ENCODE measurements at regions not wholly inside any gene's neighbourhood (a gene's known extent, or its start where the extent isn't known, plus 50 kb on each side); places are given as distances from the start of the nearest gene placed in this dataset.

GRCh38 chr5:96053063-96053735 lies 91.5 kb upstream of the ELL2 start:
- Histone ChIP-seq H3K27ac (ENCODE audit: low read depth in 2 of 2, low read length in 2 of 2) (no peak overlapping the region), H3K9ac (ENCODE audit: low read length in 3 of 3) (no peak overlapping the region), H3K4me3 (ENCODE audit: low read length in 3 of 3) (no peak overlapping the region), H3K4me1 (ENCODE audit: control insufficient read depth in 2 of 3, insufficient read depth in 2 of 3, low read depth in 1 of 3, low read length in 3 of 3) (no peaks in the 10 kb centered on the region), H3K27me3 (ENCODE audit: control insufficient read depth, insufficient read depth, low read length) (no peaks in the 10 kb centered on the region), H3K36me3 (ENCODE audit: control insufficient read depth in 2 of 3, insufficient read depth in 3 of 3, low read length in 3 of 3) (no peaks in the 10 kb centered on the region), H3K9me3 (ENCODE audit: control insufficient read depth in 2 of 3, insufficient read depth in 1 of 3, low read length in 3 of 3) (peaks cover 0 to 4% (median 0%) of the 10 kb centered on the region in 3 donors)
- TF ChIP-seq, protein P1, sequence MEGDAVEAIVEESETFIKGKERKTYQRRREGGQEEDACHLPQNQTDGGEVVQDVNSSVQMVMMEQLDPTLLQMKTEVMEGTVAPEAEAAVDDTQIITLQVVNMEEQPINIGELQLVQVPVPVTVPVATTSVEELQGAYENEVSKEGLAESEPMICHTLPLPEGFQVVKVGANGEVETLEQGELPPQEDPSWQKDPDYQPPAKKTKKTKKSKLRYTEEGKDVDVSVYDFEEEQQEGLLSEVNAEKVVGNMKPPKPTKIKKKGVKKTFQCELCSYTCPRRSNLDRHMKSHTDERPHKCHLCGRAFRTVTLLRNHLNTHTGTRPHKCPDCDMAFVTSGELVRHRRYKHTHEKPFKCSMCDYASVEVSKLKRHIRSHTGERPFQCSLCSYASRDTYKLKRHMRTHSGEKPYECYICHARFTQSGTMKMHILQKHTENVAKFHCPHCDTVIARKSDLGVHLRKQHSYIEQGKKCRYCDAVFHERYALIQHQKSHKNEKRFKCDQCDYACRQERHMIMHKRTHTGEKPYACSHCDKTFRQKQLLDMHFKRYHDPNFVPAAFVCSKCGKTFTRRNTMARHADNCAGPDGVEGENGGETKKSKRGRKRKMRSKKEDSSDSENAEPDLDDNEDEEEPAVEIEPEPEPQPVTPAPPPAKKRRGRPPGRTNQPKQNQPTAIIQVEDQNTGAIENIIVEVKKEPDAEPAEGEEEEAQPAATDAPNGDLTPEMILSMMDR (IDR thresholded peaks at IDR 0.05; ENCODE audit: borderline replicate concordance, extremely low read depth, insufficient read depth) = no peak
- intact Hi-C loops (cut with DNase I) = no loop called here
- no peak for FAIRE-seq
- DNase-seq = no peak

GRCh38 chr5:96052374-96052773 lies 90.7 kb upstream of the ELL2 start:
- no peaks in the 10 kb centered on the region for H3K36me3 ChIP-seq (ENCODE audit: control insufficient read depth in 2 of 3, insufficient read depth in 3 of 3, low read length in 3 of 3)
- no peaks in the 10 kb centered on the region for H3K4me1 ChIP-seq (ENCODE audit: control insufficient read depth in 2 of 3, insufficient read depth in 2 of 3, low read depth in 1 of 3, low read length in 3 of 3)
- no peak for FAIRE-seq
- H3K9me3 ChIP-seq (ENCODE audit: control insufficient read depth in 2 of 3, insufficient read depth in 1 of 3, low read length in 3 of 3) = peaks cover 0 to 4% (median 0%) of the 10 kb centered on the region in 3 donors
- DNase-seq = no peak
- TF ChIP-seq, protein P1 (IDR thresholded peaks at IDR 0.05; ENCODE audit: borderline replicate concordance, extremely low read depth, insufficient read depth) = no peak
- no peak overlapping the region for H3K4me3 ChIP-seq (ENCODE audit: low read length in 3 of 3)
- no peaks in the 10 kb centered on the region for H3K27me3 ChIP-seq (ENCODE audit: control insufficient read depth, insufficient read depth, low read length)
- H3K27ac ChIP-seq (ENCODE audit: low read depth in 2 of 2, low read length in 2 of 2) = no peak overlapping the region
- H3K9ac ChIP-seq (ENCODE audit: low read length in 3 of 3) = no peak overlapping the region
- intact Hi-C loops (cut with DNase I) = no loop called here

DNA sequence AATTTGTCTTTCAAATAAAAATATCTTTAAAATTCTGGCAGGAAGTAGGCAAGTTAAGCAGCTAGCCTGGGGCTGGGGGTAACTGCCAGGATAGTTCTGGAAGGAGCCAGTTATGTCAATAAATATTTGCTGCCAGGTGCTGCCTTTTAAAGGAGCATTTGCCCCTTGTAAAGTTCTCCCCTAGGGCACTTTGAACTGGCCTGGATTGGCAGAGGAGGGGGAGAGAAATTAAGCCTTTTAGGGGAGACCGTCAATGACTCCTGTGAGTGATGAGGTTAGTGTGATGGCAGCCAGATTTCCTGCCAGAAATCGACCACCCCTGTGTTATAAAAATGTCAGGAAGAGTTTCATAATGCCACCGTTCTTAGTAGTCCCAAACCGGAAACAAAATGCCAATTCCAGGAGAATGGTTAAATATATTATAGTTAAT lies 89.8 kb upstream of the ELL2 start:
- Histone ChIP-seq H3K4me1 (ENCODE audit: control insufficient read depth in 2 of 3, insufficient read depth in 2 of 3, low read depth in 1 of 3, low read length in 3 of 3) (no peaks in the 10 kb centered on the region), H3K36me3 (ENCODE audit: control insufficient read depth in 2 of 3, insufficient read depth in 3 of 3, low read length in 3 of 3) (no peaks in the 10 kb centered on the region), H3K27me3 (ENCODE audit: control insufficient read depth, insufficient read depth, low read length) (no peaks in the 10 kb centered on the region), H3K4me3 (ENCODE audit: low read length in 3 of 3) (no peak overlapping the region), H3K27ac (ENCODE audit: low read depth in 2 of 2, low read length in 2 of 2) (no peak overlapping the region), H3K9me3 (ENCODE audit: control insufficient read depth in 2 of 3, insufficient read depth in 1 of 3, low read length in 3 of 3) (peaks cover 0 to 4% (median 0%) of the 10 kb centered on the region in 3 donors), H3K9ac (ENCODE audit: low read length in 3 of 3) (no peak overlapping the region)
- FAIRE-seq (no peak), DNase-seq (no peak)
- intact Hi-C loops (cut with DNase I) = no loop called here
- TF ChIP-seq, protein P1 (IDR thresholded peaks at IDR 0.05; ENCODE audit: borderline replicate concordance, extremely low read depth, insufficient read depth) = no peak
